Posterior vena cava (tissue), 2 donors: ENCODE measurements at regions not wholly inside any gene's neighbourhood (a gene's known extent, or its start where the extent isn't known, plus 50 kb on each side); places are given as distances from the start of the nearest gene placed in this dataset.
"Not testable (repeated sequence)": the region's sequence is repeated elsewhere in the genome, so short reads cannot be mapped to it uniquely, and the experiment has no call there.

Source experiments
- DNase-seq: peaks from one replicate; pipeline ENCODE4 v3.0.0-alpha.2; 2020; ENCODE audit warnings: low spot score
- intact Hi-C, 2 donors: fragments of 100-400 bp; cut with DNase I; formaldehyde crosslinking; loops; one replicate each; pipeline versions ENCODE4 v1.14.1 to v1.14.2; 2022 to 2023
- donor health status: DM: yes; HTN: yes; CAD: no.
- donor health status: DM: yes; HTN: yes; CAD: no.

- intact Hi-C loops, DNase-seq: not testable (repeated sequence)
Observed at GRCh38 chrX:123788193-123788592, 55.3 kb upstream of the THOC2 start.

GRCh38 chrX:123788744-123789143 lies 55.9 kb upstream of the THOC2 start:
- intact Hi-C loops: no loop called here
- DNase-seq: no peak

GRCh38 chrX:123797543-123798447 lies 62.1 kb upstream of the XIAP start:
- intact Hi-C loops: no loop called here
- DNase-seq: peak; percentile 41

GRCh38 chrX:123798706-123799430 lies 61.0 kb upstream of the XIAP start:
- intact Hi-C loops: not testable (repeated sequence)
- peak; percentile 49 for DNase-seq

GRCh38 chrX:123801901-123802300 lies 58.0 kb upstream of the XIAP start:
- intact Hi-C loops: no loop called here
- no peak for DNase-seq

- peak; percentile 34 for DNase-seq
- intact Hi-C loops: no loop called here
Observed at GRCh38 chrX:123803331-123803983, 56.4 kb upstream of the XIAP start.

- DNase-seq, intact Hi-C loops: not testable (repeated sequence)
Observed at GRCh38 chrX:123803984-123804365, 55.9 kb upstream of the XIAP start.

GRCh38 chrX:123807835-123808416 lies 51.9 kb upstream of the XIAP start:
- intact Hi-C loops: no loop called here
- DNase-seq: no peak

GRCh38 chrX:123809854-123810375 lies 49.9 kb upstream of the XIAP start:
- no peak for DNase-seq
- intact Hi-C loops: no loop called here
